ENCODE measurements at regions not wholly inside any gene's neighbourhood (a gene's known extent, or its start where the extent isn't known, plus 50 kb on each side); places are given as distances from the start of the nearest gene placed in this dataset.

DNA sequence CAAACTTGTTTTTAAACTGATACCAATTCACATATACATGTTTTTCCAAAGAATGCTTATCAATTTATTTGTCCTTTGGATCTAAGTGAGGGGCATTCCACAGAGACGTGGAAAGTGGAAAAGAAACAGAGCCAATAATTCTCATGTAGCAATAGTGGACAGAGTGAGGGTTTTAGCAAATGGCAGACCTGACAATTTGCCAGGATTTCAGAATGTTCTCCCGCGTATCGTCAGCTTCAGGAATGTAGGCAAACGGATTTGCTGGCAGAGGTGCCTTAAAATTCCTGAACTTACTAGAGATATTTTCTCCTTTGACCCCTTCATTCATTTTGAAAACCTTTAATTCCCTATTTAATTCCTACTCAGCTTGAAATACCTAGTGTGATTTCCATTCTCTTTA lies 193.4 kb upstream of the CPHXL start:
- H3K36me3 ChIP-seq (replicated peaks): no peaks in the 10 kb centered on the region
- in situ Hi-C loops (cut with HindIII; ENCODE audit: low pct_ligation_motif_present, low sequenced_read_pairs): no loop called here
- H3K27me3 ChIP-seq (replicated peaks): no peaks in the 10 kb centered on the region
- DNase-seq: no peak
- TF ChIP-seq, protein P1, sequence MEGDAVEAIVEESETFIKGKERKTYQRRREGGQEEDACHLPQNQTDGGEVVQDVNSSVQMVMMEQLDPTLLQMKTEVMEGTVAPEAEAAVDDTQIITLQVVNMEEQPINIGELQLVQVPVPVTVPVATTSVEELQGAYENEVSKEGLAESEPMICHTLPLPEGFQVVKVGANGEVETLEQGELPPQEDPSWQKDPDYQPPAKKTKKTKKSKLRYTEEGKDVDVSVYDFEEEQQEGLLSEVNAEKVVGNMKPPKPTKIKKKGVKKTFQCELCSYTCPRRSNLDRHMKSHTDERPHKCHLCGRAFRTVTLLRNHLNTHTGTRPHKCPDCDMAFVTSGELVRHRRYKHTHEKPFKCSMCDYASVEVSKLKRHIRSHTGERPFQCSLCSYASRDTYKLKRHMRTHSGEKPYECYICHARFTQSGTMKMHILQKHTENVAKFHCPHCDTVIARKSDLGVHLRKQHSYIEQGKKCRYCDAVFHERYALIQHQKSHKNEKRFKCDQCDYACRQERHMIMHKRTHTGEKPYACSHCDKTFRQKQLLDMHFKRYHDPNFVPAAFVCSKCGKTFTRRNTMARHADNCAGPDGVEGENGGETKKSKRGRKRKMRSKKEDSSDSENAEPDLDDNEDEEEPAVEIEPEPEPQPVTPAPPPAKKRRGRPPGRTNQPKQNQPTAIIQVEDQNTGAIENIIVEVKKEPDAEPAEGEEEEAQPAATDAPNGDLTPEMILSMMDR (IDR thresholded peaks at IDR 0.05; ENCODE audit: low read depth, low read length, missing control alignments): no peak
- H3K4me3 ChIP-seq (ENCODE audit: low read depth, low read length): no peak overlapping the region
- H3K27ac ChIP-seq: no peak overlapping the region

GRCh38 chr16:75921281-75921680 lies 195.0 kb upstream of the CPHXL start:
- H3K27ac ChIP-seq: no peak overlapping the region
- no peaks in the 10 kb centered on the region for H3K27me3 ChIP-seq (replicated peaks)
- in situ Hi-C loops (cut with HindIII; ENCODE audit: low pct_ligation_motif_present, low sequenced_read_pairs): no loop called here
- TF ChIP-seq, protein P1 (IDR thresholded peaks at IDR 0.05; ENCODE audit: low read depth, low read length, missing control alignments): no peak
- H3K4me3 ChIP-seq (ENCODE audit: low read depth, low read length): no peak overlapping the region
- no peak for DNase-seq
- H3K36me3 ChIP-seq (replicated peaks): no peaks in the 10 kb centered on the region

DNA sequence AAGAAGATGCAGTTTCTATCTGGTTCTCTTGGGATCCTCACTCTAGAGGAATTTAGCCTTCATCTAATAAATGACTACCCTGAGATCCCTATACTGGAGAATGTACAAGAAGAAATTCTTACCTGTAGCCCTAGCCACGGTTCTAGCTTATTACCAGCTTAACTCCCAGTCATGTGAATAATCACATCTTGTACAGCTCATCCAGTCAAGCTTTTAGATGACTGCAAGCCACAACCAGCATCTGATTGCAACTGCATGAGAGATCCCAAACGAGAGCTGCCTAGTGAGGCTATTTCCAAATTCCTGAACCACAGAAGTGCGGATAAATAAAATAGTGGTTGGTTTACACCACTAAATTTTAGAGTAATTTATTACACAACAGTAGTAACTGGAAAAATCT lies 196.0 kb upstream of the CPHXL start:
- no peaks in the 10 kb centered on the region for H3K27me3 ChIP-seq (replicated peaks)
- in situ Hi-C loops (cut with HindIII; ENCODE audit: low pct_ligation_motif_present, low sequenced_read_pairs): no loop called here
- H3K27ac ChIP-seq: no peak overlapping the region
- no peaks in the 10 kb centered on the region for H3K36me3 ChIP-seq (replicated peaks)
- no peak for DNase-seq
- no peak overlapping the region for H3K4me3 ChIP-seq (ENCODE audit: low read depth, low read length)
- TF ChIP-seq, protein P1 (IDR thresholded peaks at IDR 0.05; ENCODE audit: low read depth, low read length, missing control alignments): no peak

DNA sequence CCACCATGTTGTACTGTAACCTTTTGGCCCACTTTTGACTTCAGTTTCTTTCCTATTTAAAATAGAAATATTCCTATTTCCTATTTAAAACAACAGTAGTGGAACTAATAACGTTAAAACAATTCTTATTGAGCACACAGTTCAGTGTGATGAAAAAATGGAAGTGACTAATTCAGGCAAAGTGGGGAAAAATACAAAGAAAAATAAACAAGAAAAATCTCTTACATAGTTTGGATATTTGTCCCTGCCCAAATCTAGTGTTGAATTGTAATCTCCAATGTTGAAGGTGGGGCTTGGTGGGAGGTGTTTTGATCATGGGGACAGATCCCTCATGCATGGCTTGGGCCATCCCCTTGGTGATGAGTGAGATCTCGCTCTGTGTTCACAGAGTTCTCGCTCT lies 198.1 kb upstream of the CPHXL start:
- Histone ChIP-seq H3K4me3 (ENCODE audit: low read depth, low read length) (no peak overlapping the region), H3K36me3 (replicated peaks) (no peaks in the 10 kb centered on the region), H3K27ac (no peak overlapping the region), H3K27me3 (replicated peaks) (no peaks in the 10 kb centered on the region)
- in situ Hi-C loops (cut with HindIII; ENCODE audit: low pct_ligation_motif_present, low sequenced_read_pairs): no loop called here
- DNase-seq: no peak
- TF ChIP-seq, protein P1 (IDR thresholded peaks at IDR 0.05; ENCODE audit: low read depth, low read length, missing control alignments): no peak

DNA sequence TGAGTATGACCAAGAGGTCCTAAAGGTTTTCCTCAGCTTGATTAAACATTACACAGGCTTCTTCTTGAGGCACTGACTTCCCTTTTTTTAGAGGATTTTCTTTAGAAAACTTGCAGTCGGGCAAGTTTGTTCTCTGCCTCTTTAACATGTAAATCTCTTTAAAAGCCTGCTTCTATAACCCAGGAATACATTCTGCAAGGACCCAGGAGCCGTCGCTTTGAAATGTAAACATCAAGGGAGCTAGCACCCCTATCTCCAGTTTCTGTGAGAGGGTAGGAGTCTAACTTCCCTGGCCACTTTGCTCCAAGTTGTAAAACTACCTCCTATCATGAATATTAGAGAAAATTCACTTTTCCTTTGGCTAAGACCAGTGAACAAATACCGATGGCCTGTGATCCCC lies 201.5 kb upstream of the CPHXL start:
- TF ChIP-seq, protein P1 (IDR thresholded peaks at IDR 0.05; ENCODE audit: low read depth, low read length, missing control alignments): no peak
- in situ Hi-C loops (cut with HindIII; ENCODE audit: low pct_ligation_motif_present, low sequenced_read_pairs): no loop called here
- H3K27ac ChIP-seq: no peak overlapping the region
- H3K4me3 ChIP-seq (ENCODE audit: low read depth, low read length): no peak overlapping the region
- no peaks in the 10 kb centered on the region for H3K27me3 ChIP-seq (replicated peaks)
- no peak for DNase-seq
- no peaks in the 10 kb centered on the region for H3K36me3 ChIP-seq (replicated peaks)

DNA sequence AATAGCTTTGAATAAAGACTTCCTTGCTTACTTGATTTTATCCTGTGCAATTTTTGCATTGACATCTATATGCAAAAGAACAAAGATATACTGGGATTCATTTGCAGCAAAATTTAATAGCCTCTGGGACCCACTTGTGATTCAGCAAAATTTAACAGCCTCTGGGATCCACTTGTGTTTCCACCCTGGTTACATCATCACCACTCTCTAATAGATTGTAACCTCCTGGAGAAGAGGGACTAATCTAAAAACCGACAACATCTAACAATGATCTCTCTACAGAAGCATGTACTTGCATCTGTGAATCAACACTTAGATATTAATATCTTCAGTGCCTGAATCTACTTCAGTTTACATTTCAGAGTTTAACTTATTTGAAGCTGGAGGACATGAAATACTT lies 202.0 kb upstream of the CPHXL start:
- DNase-seq: no peak
- TF ChIP-seq, protein P1 (IDR thresholded peaks at IDR 0.05; ENCODE audit: low read depth, low read length, missing control alignments): no peak

More for the DNA sequence above, 202.0 kb upstream of the CPHXL start:
- Histone ChIP-seq H3K36me3 (replicated peaks) (no peaks in the 10 kb centered on the region), H3K27ac (no peak overlapping the region), H3K4me3 (ENCODE audit: low read depth, low read length) (no peak overlapping the region), H3K27me3 (replicated peaks) (no peaks in the 10 kb centered on the region)
- in situ Hi-C loops (cut with HindIII; ENCODE audit: low pct_ligation_motif_present, low sequenced_read_pairs): no loop called here

Measured in brain microvascular endothelial cell (primary cell).